ENCODE measurements at regions not wholly inside any gene's neighbourhood (a gene's known extent, or its start where the extent isn't known, plus 50 kb on each side); places are given as distances from the start of the nearest gene placed in this dataset.

- Histone ChIP-seq H3K4me2 (ENCODE audit: insufficient read depth, low read length) (no peak overlapping the region), H3K9me3 (replicated peaks; ENCODE audit: control insufficient read depth, insufficient read depth, low read length) (no peaks in the 10 kb centered on the region), H3K27me3 (ENCODE audit: control insufficient read depth in 2 of 2, insufficient read depth in 2 of 2, low read length in 2 of 2) (no peaks in the 10 kb centered on the region), H2AFZ (ENCODE audit: low read depth, low read length) (no peak overlapping the region), H3K9me1 (replicated peaks; ENCODE audit: control insufficient read depth, extremely low read depth, insufficient read depth, low read length) (no peaks in the 10 kb centered on the region), H3K9ac (replicated peaks; ENCODE audit: extremely low read depth, insufficient read depth, low read length) (no peak overlapping the region), H3K4me3 (replicated peaks in 1 of 3; ENCODE audit: insufficient read depth in 1 of 3, low read depth in 1 of 3, low read length in 3 of 3) (no peak overlapping the region), H3K79me2 (ENCODE audit: control insufficient read depth, insufficient read depth, low read length) (no peaks in the 10 kb centered on the region), H4K20me1 (replicated peaks; ENCODE audit: control insufficient read depth, extremely low read depth, insufficient read depth, low read length) (no peaks in the 10 kb centered on the region), H3K36me3 (ENCODE audit: control insufficient read depth in 2 of 2, extremely low read depth in 1 of 2, insufficient read depth in 2 of 2, low read length in 2 of 2) (no peaks in the 10 kb centered on the region), H3K27ac (ENCODE audit: insufficient read depth, low read depth, low read length) (no peak overlapping the region), H3K4me1 (ENCODE audit: control insufficient read depth, extremely low read depth, insufficient read depth, low read length) (peaks cover 12% of the 10 kb centered on the region)
- dilution Hi-C loops (cut with MboI; ENCODE audit: extremely low pct_ligation_motif_present, low sequenced_read_pairs) (no loop called here), intact Hi-C loops (cut with micrococcal nuclease) (loop anchor here (5.0 kb wide), 1 partner anchor 135 kb away; no protein-coding TSS in a partner anchor)
- no peak for DNase-seq (ENCODE audit: low read depth, low spot score)
- ChIA-PET CTCF (no interaction called here), POLR2A (no interaction called here)
- TF ChIP-seq MAX (IDR thresholded peaks at IDR 0.05; ENCODE audit: insufficient read depth, insufficient read length), result no peak
- TF ChIP-seq CTCF (IDR thresholded peaks at IDR 0.05; ENCODE audit: extremely low read depth in 1 of 2, insufficient read depth in 1 of 2, low read depth in 1 of 2, low read length in 2 of 2), result no peak
- no peak for TF ChIP-seq GATA2 (IDR thresholded peaks at IDR 0.05; ENCODE audit: insufficient read depth, insufficient read length, low read depth, low read length)
- TF ChIP-seq JUN (IDR thresholded peaks at IDR 0.05; ENCODE audit: borderline replicate concordance, insufficient read depth, insufficient read length, low read depth), result no peak
- no peak for TF ChIP-seq FOS (IDR thresholded peaks at IDR 0.05; ENCODE audit: borderline replicate concordance, insufficient read depth, low read length)
- no peak for TF ChIP-seq POLR2A (IDR thresholded peaks at IDR 0.05; ENCODE audit: low read depth, low read length)
- no peak for TF ChIP-seq EZH2 (IDR thresholded peaks at IDR 0.05; ENCODE audit: borderline replicate concordance, low read depth, low read length, severe bottlenecking)
- TF ChIP-seq MYC (IDR thresholded peaks at IDR 0.05; ENCODE audit: low read depth, low read length), result no peak
- no peak for TF ChIP-seq POLR2AphosphoS5 (IDR thresholded peaks at IDR 0.05; ENCODE audit: insufficient read depth, low read depth, low read length)
- FAIRE-seq, result no peak
- BruUV-seq (replicated peaks), result no TSS peak
Measured at GRCh38 chr2:11997142-11997541, 250.7 kb downstream of the LPIN1 start.

Measured in endothelial cell of umbilical vein (primary cell).